SU-DHL-6 (cell line): ENCODE measurements at regions not wholly inside any gene's neighbourhood (a gene's known extent, or its start where the extent isn't known, plus 50 kb on each side); places are given as distances from the start of the nearest gene placed in this dataset.

Source experiments
- H2AFZ ChIP-seq: fragments of 200-600 bp; sonication (generic); 2 replicates; pipeline ENCODE4 v1.6.1; 2014; ENCODE audit warnings: low read depth, mild to moderate bottlenecking, moderate library complexity, mixed read lengths, antibody characterized with exemption, low read length; ENCODE audit not compliant: severe bottlenecking
- H3F3A ChIP-seq: fragments of 200-600 bp; shearing (Covaris generic); 2 replicates; pipeline ENCODE4 v1.6.0; 2016; ENCODE audit warnings: antibody characterized with exemption, mild to moderate bottlenecking; ENCODE audit not compliant: insufficient read depth
- H3K27ac ChIP-seq: fragments of 200-600 bp; sonication (generic); 2 replicates; pipeline ENCODE4 v1.5.1; 2016; ENCODE audit warnings: low read depth, mild to moderate bottlenecking, low read length, moderate library complexity, mixed read lengths
- H3K27me3 ChIP-seq: fragments of 200-600 bp; sonication (generic), shearing (Covaris generic); 2 replicates; pipeline ENCODE4 v1.6.0; 2014; ENCODE audit warnings: mild to moderate bottlenecking, low read length
- H3K36me3 ChIP-seq: fragments of 200-600 bp; sonication (generic); 2 replicates; pipeline ENCODE4 v1.6.1; 2014; ENCODE audit warnings: mild to moderate bottlenecking, low read length, mixed read lengths
- H3K4me2 ChIP-seq: fragments of 300-600, 200-600 bp; shearing (Covaris generic), sonication (generic); 2 replicates; pipeline ENCODE4 v1.6.0; 2014; ENCODE audit warnings: low read length, low read depth, mild to moderate bottlenecking; ENCODE audit not compliant: poor library complexity, severe bottlenecking
- H3K4me3 ChIP-seq: fragments of 200-600 bp; sonication (generic); 2 replicates; pipeline ENCODE4 v1.5.1; 2014; ENCODE audit warnings: antibody characterized with exemption, low read length, mild to moderate bottlenecking, mixed read lengths; ENCODE audit not compliant: insufficient read depth, poor library complexity, severe bottlenecking
- H3K79me2 ChIP-seq: fragments of 200-600 bp; sonication (generic); 2 replicates; pipeline ENCODE4 v1.6.1; 2014; ENCODE audit warnings: mild to moderate bottlenecking, low read length, moderate library complexity; ENCODE audit not compliant: insufficient read depth
- H3K9ac ChIP-seq: fragments of 200-600 bp; sonication (generic); 2 replicates; pipeline ENCODE4 v1.7.0; 2014; ENCODE audit warnings: mild to moderate bottlenecking, low read length
- H3K9me2 ChIP-seq: fragments of 200-600 bp; sonication (generic); replicated peaks from 2 replicates; pipeline ENCODE4 v1.6.1; 2014; ENCODE audit warnings: low read length; ENCODE audit not compliant: insufficient read depth
- H3K9me3 ChIP-seq: fragments of 200-600 bp; sonication (generic); 2 replicates; pipeline ENCODE4 v1.6.1; 2014; ENCODE audit warnings: low read length, mixed read lengths; ENCODE audit not compliant: insufficient read depth
- H4K20me1 ChIP-seq: fragments of 200-600 bp; sonication (generic); 2 replicates; pipeline ENCODE4 v1.6.1; 2014; ENCODE audit warnings: low read depth, mild to moderate bottlenecking, antibody characterized with exemption, low read length, moderate library complexity, mixed read lengths
- EZH2phosphoT487 ChIP-seq: fragments of 200-600 bp; sonication (generic), shearing (Covaris generic); conservative IDR thresholded peaks from 2 replicates; pipeline ENCODE4 v1.6.1; 2018; ENCODE audit warnings: mild to moderate bottlenecking, antibody characterized with exemption, low read length, moderate library complexity, mixed read lengths
- TF ChIP-seq, protein P1 (sequence below): fragments of 200-600 bp; sonication (generic); IDR thresholded peaks from one replicate; pipeline ENCODE4 v1.5.1; 2017; ENCODE audit warnings: antibody characterized with exemption, mild to moderate bottlenecking, low read length, moderate library complexity; ENCODE audit not compliant: insufficient read depth, poor library complexity, severe bottlenecking

DNA sequence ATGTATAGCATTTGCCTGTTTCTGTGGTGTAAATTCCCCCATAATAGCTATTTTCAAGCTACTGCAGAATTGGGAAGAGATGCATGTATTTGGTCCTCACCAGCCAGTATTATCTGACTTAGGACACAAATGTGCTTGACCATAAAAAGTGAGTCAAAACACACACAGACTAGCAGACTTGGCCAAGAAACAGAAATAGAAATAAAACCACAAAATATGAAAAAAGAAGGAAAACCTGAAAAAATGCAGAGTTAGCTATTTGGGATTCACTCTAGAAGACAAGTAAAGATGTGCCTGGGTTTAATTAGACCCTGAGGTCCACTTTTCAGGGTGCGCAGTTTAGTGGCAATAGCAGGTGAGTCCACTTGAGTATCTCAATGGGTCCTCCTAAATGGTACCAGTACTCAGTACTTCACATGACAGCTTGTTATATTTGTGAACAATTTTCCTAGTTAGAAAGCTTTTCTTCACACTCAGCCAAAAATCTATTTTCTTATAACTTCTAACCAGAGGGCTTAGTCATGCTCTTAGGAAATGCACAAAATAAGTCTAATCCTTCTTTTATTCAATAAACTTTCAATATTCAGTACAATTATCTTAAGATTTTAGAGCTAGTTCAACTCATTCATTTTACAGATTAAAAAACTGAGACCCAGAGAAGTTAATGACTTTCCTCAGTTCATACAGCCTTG lies 108.7 kb upstream of the JADE1 start:
- Histone ChIP-seq H3K27ac (no peak overlapping the region), H2AFZ (no peak overlapping the region), H3K4me3 (no peak overlapping the region), H3K79me2 (no peaks in the 10 kb centered on the region), H3F3A (no peaks in the 10 kb centered on the region), H3K27me3 (no peaks in the 10 kb centered on the region), H3K9ac (no peak overlapping the region), H4K20me1 (no peaks in the 10 kb centered on the region), H3K9me2 (no peaks in the 10 kb centered on the region), H3K36me3 (no peaks in the 10 kb centered on the region), H3K9me3 (no peaks in the 10 kb centered on the region), H3K4me2 (no peak overlapping the region)
- TF ChIP-seq, protein P1, sequence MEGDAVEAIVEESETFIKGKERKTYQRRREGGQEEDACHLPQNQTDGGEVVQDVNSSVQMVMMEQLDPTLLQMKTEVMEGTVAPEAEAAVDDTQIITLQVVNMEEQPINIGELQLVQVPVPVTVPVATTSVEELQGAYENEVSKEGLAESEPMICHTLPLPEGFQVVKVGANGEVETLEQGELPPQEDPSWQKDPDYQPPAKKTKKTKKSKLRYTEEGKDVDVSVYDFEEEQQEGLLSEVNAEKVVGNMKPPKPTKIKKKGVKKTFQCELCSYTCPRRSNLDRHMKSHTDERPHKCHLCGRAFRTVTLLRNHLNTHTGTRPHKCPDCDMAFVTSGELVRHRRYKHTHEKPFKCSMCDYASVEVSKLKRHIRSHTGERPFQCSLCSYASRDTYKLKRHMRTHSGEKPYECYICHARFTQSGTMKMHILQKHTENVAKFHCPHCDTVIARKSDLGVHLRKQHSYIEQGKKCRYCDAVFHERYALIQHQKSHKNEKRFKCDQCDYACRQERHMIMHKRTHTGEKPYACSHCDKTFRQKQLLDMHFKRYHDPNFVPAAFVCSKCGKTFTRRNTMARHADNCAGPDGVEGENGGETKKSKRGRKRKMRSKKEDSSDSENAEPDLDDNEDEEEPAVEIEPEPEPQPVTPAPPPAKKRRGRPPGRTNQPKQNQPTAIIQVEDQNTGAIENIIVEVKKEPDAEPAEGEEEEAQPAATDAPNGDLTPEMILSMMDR: no peak
- TF ChIP-seq EZH2phosphoT487: no peak

- H3K27ac ChIP-seq: no peak overlapping the region
- no peak overlapping the region for H3K4me3 ChIP-seq
- no peaks in the 10 kb centered on the region for H3K9me2 ChIP-seq
- H3K36me3 ChIP-seq: no peaks in the 10 kb centered on the region
- no peak for TF ChIP-seq EZH2phosphoT487
- TF ChIP-seq, protein P1: no peak
- no peaks in the 10 kb centered on the region for H3K27me3 ChIP-seq
- no peak overlapping the region for H3K4me2 ChIP-seq
- no peak overlapping the region for H3K9ac ChIP-seq
- H3K79me2 ChIP-seq: no peaks in the 10 kb centered on the region
- H2AFZ ChIP-seq: no peak overlapping the region
- H3K9me3 ChIP-seq: no peaks in the 10 kb centered on the region
- H4K20me1 ChIP-seq: no peaks in the 10 kb centered on the region
- no peaks in the 10 kb centered on the region for H3F3A ChIP-seq
Observed at GRCh38 chr4:128698386-128698785, 111.1 kb upstream of the JADE1 start.

- Histone ChIP-seq H4K20me1 (no peaks in the 10 kb centered on the region), H3K79me2 (no peaks in the 10 kb centered on the region), H3F3A (no peaks in the 10 kb centered on the region), H3K27me3 (no peaks in the 10 kb centered on the region), H3K36me3 (no peaks in the 10 kb centered on the region), H3K9me2 (no peaks in the 10 kb centered on the region), H3K9ac (no peak overlapping the region), H3K4me2 (no peak overlapping the region), H3K4me3 (no peak overlapping the region), H3K27ac (no peak overlapping the region), H2AFZ (no peak overlapping the region), H3K9me3 (no peaks in the 10 kb centered on the region)
- no peak for TF ChIP-seq EZH2phosphoT487
- TF ChIP-seq, protein P1: no peak
Observed at GRCh38 chr4:128697323-128697722, 112.2 kb upstream of the JADE1 start.
